Stimulated activated CD4-positive, alpha-beta T cell treated with anti-CD3 and anti-CD28 coated beads, Interleukin-15, amount 100 ng/mL, for 1 hour (primary cell): ENCODE measurements at regions not wholly inside any gene's neighbourhood (a gene's known extent, or its start where the extent isn't known, plus 50 kb on each side); places are given as distances from the start of the nearest gene placed in this dataset.

Experiments used
- DNase-seq, 2 donors: peaks; one replicate each; pipeline ENCODE4 v3.0.0-alpha.2; 2020; ENCODE audit warnings: low read depth in 1 of 2, low spot score in 1 of 2

- DNase-seq = no peak
These were observed 147.5 kb upstream of the PITX2 start for GRCh38 chr4:110770353-110770752.

- no peak for DNase-seq
These were observed 155.6 kb upstream of the PITX2 start for GRCh38 chr4:110778521-110778920.

- DNase-seq = no peak
These were observed 157.7 kb upstream of the PITX2 start for GRCh38 chr4:110780538-110780937.

GRCh38 chr4:110781944-110782343 lies 159.1 kb upstream of the PITX2 start:
- DNase-seq = no peak

GRCh38 chr4:110787109-110787508 lies 164.2 kb upstream of the PITX2 start:
- no peak for DNase-seq

GRCh38 chr4:110787707-110788106 lies 164.8 kb upstream of the PITX2 start:
- no peak for DNase-seq

GRCh38 chr4:110788302-110788701 lies 165.4 kb upstream of the PITX2 start:
- no peak for DNase-seq

- DNase-seq = no peak
These were observed 169.2 kb upstream of the PITX2 start for GRCh38 chr4:110792036-110792435.

GRCh38 chr4:110793381-110793801 lies 170.5 kb upstream of the PITX2 start:
- no peak for DNase-seq

GRCh38 chr4:110793890-110794554 lies 171.1 kb upstream of the PITX2 start:
- no peak for DNase-seq

- no peak for DNase-seq
These were observed 173.1 kb upstream of the PITX2 start for GRCh38 chr4:110795971-110796370.

- DNase-seq = no peak
These were observed 174.6 kb upstream of the PITX2 start for GRCh38 chr4:110797486-110797885.

GRCh38 chr4:110798687-110799086 lies 175.8 kb upstream of the PITX2 start:
- DNase-seq = no peak

- no peak for DNase-seq
These were observed 176.3 kb upstream of the PITX2 start for GRCh38 chr4:110799211-110799610.

GRCh38 chr4:110801591-110801990 lies 178.7 kb upstream of the PITX2 start:
- DNase-seq = no peak

GRCh38 chr4:110808351-110808878 lies 185.5 kb upstream of the PITX2 start:
- DNase-seq = no peak

- no peak for DNase-seq
These were observed 193.1 kb upstream of the PITX2 start for GRCh38 chr4:110815950-110816349.

GRCh38 chr4:110816367-110816766 lies 193.5 kb upstream of the PITX2 start:
- no peak for DNase-seq

- DNase-seq = no peak
These were observed 198.3 kb upstream of the PITX2 start for GRCh38 chr4:110821186-110821585.

- no peak for DNase-seq
These were observed 200.4 kb upstream of the PITX2 start for GRCh38 chr4:110823251-110823650.

GRCh38 chr4:110824344-110824743 lies 201.5 kb upstream of the PITX2 start:
- DNase-seq = no peak

GRCh38 chr4:110826656-110827055 lies 203.8 kb upstream of the PITX2 start:
- DNase-seq = no peak

- DNase-seq = no peak
These were observed 207.6 kb upstream of the PITX2 start for GRCh38 chr4:110830461-110830860.
